Breast epithelium (tissue), 4 donors: ENCODE measurements at regions not wholly inside any gene's neighbourhood (a gene's known extent, or its start where the extent isn't known, plus 50 kb on each side); places are given as distances from the start of the nearest gene placed in this dataset.

Experiments
- DNase-seq, 2 donors: peaks; one replicate each; pipeline ENCODE4 v3.0.0-alpha.2; 2019; ENCODE audit warnings: low spot score in 2 of 2
- H3K27ac ChIP-seq, 2 donors: fragments of 200-600 bp; sonication (generic) in 1 of 2; one replicate each; pipeline ENCODE4 v1.5.1; 2016 to 2019; ENCODE audit warnings: mild to moderate bottlenecking in 1 of 2
- H3K27me3 ChIP-seq, 2 donors: fragments of 200-600 bp; sonication (generic) in 1 of 2; one replicate each; pipeline versions ENCODE4 v1.5.1 to v1.6.0; 2017 to 2019; ENCODE audit warnings: control low read depth in 1 of 2, mild to moderate bottlenecking in 1 of 2
- H3K36me3 ChIP-seq: fragments of 200-600 bp; one replicate; pipeline ENCODE4 v1.5.1; 2019
- H3K4me1 ChIP-seq, 2 donors: fragments of 200-600 bp; sonication (generic); one replicate each; pipeline ENCODE4 v1.5.1; 2016 to 2019; ENCODE audit warnings: control low read depth in 1 of 2
- H3K4me3 ChIP-seq, 3 donors: fragments of 200-600 bp; sonication (generic); 1 replicate in 2 of 3; 2 replicates in 1 of 3; pipeline ENCODE4 v1.5.1; 2016 to 2019; ENCODE audit warnings: mild to moderate bottlenecking in 3 of 3, moderate library complexity in 2 of 3
- H3K9me3 ChIP-seq, 2 donors: fragments of 200-600 bp; sonication (generic) in 1 of 2; one replicate each; pipeline ENCODE4 v1.5.1; 2016 to 2019; ENCODE audit warnings: control low read depth in 1 of 2
- POLR2A ChIP-seq: fragments of 450-650 bp; IDR thresholded peaks from one replicate; pipeline ENCODE4 v1.6.1; 2016; ENCODE audit warnings: antibody characterized with exemption, mild to moderate bottlenecking, moderate library complexity
- POLR2AphosphoS5 ChIP-seq, 3 donors: sonication (generic); formaldehyde crosslinking; IDR thresholded peaks; one replicate each; pipeline ENCODE4 v1.6.1; 2017; ENCODE audit warnings: antibody characterized with exemption in 3 of 3
- intact Hi-C: fragments of 100-400 bp; cut with DNase I; formaldehyde crosslinking; loops from one replicate; pipeline ENCODE4 v1.15.1; 2023; ENCODE audit warnings: low total_unique reads
- TF ChIP-seq, protein P1 (sequence below), 3 donors: fragments of 450-650 bp; IDR thresholded peaks; one replicate each; pipeline ENCODE4 v1.5.1; 2016 to 2017; ENCODE audit warnings: antibody characterized with exemption in 3 of 3, mild to moderate bottlenecking in 3 of 3, moderate library complexity in 3 of 3

DNA sequence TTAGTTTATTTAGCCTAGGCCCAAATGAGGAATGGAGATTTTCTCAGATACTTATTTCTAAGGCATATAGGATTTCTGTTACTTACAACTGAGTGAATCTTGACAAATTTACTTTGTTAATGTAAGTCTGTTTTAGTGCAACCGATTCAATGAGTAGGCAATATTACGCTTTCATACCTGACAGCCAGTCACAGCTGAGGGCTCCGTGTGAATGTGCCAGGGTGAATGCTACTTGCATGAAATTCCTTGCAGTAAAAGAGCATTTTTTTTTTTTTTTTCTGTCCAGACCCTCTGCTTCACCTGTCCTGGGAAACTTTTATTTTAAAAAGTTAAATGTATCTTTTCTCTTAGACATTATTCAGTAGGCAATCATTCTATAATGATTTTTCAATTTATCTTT is 1100.0 kb downstream of the FAT4 start:
- TF ChIP-seq, protein P1, sequence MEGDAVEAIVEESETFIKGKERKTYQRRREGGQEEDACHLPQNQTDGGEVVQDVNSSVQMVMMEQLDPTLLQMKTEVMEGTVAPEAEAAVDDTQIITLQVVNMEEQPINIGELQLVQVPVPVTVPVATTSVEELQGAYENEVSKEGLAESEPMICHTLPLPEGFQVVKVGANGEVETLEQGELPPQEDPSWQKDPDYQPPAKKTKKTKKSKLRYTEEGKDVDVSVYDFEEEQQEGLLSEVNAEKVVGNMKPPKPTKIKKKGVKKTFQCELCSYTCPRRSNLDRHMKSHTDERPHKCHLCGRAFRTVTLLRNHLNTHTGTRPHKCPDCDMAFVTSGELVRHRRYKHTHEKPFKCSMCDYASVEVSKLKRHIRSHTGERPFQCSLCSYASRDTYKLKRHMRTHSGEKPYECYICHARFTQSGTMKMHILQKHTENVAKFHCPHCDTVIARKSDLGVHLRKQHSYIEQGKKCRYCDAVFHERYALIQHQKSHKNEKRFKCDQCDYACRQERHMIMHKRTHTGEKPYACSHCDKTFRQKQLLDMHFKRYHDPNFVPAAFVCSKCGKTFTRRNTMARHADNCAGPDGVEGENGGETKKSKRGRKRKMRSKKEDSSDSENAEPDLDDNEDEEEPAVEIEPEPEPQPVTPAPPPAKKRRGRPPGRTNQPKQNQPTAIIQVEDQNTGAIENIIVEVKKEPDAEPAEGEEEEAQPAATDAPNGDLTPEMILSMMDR (IDR thresholded peaks at IDR 0.05), result no peak
- TF ChIP-seq POLR2AphosphoS5 (IDR thresholded peaks at IDR 0.05) (no peak), POLR2A (no peak)
- no peak overlapping the region for H3K27ac ChIP-seq

GRCh38 chr4:126419266-126419665 is 1104.5 kb downstream of the FAT4 start:
- TF ChIP-seq POLR2AphosphoS5 (IDR thresholded peaks at IDR 0.05), result no peak
- TF ChIP-seq POLR2A, result no peak
- TF ChIP-seq, protein P1 (IDR thresholded peaks at IDR 0.05), result no peak
- H3K27me3 ChIP-seq, result no peaks in the 10 kb centered on the region
- intact Hi-C loops, result no loop called here
- peaks cover 9 to 16% of the 10 kb centered on the region in 2 donors for H3K9me3 ChIP-seq
- peaks cover 4% of the 10 kb centered on the region for H3K36me3 ChIP-seq
- DNase-seq, result no peak
- H3K4me1 ChIP-seq, result no peaks in the 10 kb centered on the region
- no peak overlapping the region for H3K4me3 ChIP-seq
- no peak overlapping the region for H3K27ac ChIP-seq

More for the DNA sequence above, 1100.0 kb downstream of the FAT4 start:
- Histone ChIP-seq H3K27me3 (no peaks in the 10 kb centered on the region), H3K36me3 (no peaks in the 10 kb centered on the region), H3K4me3 (no peak overlapping the region), H3K9me3 (peaks cover 0 to 5% of the 10 kb centered on the region in 2 donors), H3K4me1 (no peaks in the 10 kb centered on the region)
- intact Hi-C loops, result no loop called here
- no peak for DNase-seq

GRCh38 chr4:126427853-126428252 is 1113.1 kb downstream of the FAT4 start:
- intact Hi-C loops, result no loop called here

GRCh38 chr4:126431049-126431448 is 1116.3 kb downstream of the FAT4 start:
- H3K4me3 ChIP-seq, result no peak overlapping the region
- H3K27me3 ChIP-seq, result no peaks in the 10 kb centered on the region
- no peaks in the 10 kb centered on the region for H3K36me3 ChIP-seq
- intact Hi-C loops, result no loop called here
- no peak overlapping the region for H3K27ac ChIP-seq
- H3K9me3 ChIP-seq, result no peaks in the 10 kb centered on the region
- no peak for DNase-seq
- TF ChIP-seq POLR2AphosphoS5 (IDR thresholded peaks at IDR 0.05) (no peak), POLR2A (no peak)
- TF ChIP-seq, protein P1 (IDR thresholded peaks at IDR 0.05), result no peak
- no peaks in the 10 kb centered on the region for H3K4me1 ChIP-seq

More at GRCh38 chr4:126427853-126428252, 1113.1 kb downstream of the FAT4 start:
- H3K9me3 ChIP-seq, result no peaks in the 10 kb centered on the region
- H3K36me3 ChIP-seq, result no peaks in the 10 kb centered on the region
- no peaks in the 10 kb centered on the region for H3K27me3 ChIP-seq
- no peaks in the 10 kb centered on the region for H3K4me1 ChIP-seq
- no peak overlapping the region for H3K27ac ChIP-seq
- no peak for TF ChIP-seq POLR2AphosphoS5 (IDR thresholded peaks at IDR 0.05)
- TF ChIP-seq, protein P1 (IDR thresholded peaks at IDR 0.05), result no peak
- TF ChIP-seq POLR2A, result no peak
- H3K4me3 ChIP-seq, result no peak overlapping the region
- no peak for DNase-seq

GRCh38 chr4:126435491-126435890 is 1120.7 kb downstream of the FAT4 start:
- Histone ChIP-seq H3K27ac (no peak overlapping the region), H3K4me3 (no peak overlapping the region), H3K36me3 (no peaks in the 10 kb centered on the region), H3K4me1 (no peaks in the 10 kb centered on the region), H3K9me3 (no peaks in the 10 kb centered on the region), H3K27me3 (no peaks in the 10 kb centered on the region)
- TF ChIP-seq POLR2AphosphoS5 (IDR thresholded peaks at IDR 0.05) (no peak), POLR2A (no peak)
- TF ChIP-seq, protein P1 (IDR thresholded peaks at IDR 0.05), result no peak
- DNase-seq, result no peak
- intact Hi-C loops, result no loop called here
